AG08396 (cell line): ENCODE measurements at regions not wholly inside any gene's neighbourhood (a gene's known extent, or its start where the extent isn't known, plus 50 kb on each side); places are given as distances from the start of the nearest gene placed in this dataset.
"Not testable (repeated sequence)": the region's sequence is repeated elsewhere in the genome, so short reads cannot be mapped to it uniquely, and the experiment has no call there.

Experiments used
- DNase-seq: peaks from one replicate; pipeline ENCODE4 v3.0.0; 2012; ENCODE audit warnings: low spot score, mixed read lengths

DNA sequence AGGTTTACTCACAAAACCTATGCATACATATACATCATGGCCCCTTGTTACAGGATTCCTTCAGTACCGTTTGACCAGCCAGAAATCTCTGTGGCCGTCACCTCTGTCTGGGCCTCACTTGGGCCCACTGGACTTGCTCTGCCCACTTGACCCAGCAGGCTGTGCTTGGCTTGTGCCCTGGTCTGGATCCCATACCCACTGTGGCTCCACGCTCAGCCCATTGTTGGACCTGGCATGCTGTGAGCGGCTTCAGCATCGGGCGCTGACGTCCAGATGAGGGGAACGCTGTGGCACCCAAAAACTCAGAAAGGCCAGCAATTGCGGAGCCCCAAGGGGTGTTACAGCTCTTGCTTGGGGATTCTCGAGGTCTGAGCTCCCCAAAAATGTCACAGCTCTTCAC lies 733.6 kb downstream of the PLOD2 start:
- no peak for DNase-seq

DNA sequence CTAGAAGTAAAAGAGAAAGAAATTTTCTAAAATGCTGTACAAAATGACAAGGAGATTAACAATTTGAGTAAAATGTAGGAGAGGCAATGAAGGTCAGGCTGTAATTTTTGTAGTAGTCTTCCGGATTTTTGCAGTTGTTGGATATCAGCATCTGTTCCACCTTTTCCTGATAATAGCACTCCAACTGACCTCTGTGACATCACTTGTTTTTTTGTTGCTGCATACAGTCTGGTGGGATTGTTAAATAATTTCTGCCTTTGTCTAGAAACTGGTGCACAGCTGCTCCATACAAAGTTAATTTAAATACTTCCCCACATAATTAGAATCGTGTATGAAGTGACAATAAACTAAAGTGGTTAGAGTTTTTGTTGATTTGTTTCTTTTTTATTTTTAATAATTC lies 731.4 kb downstream of the PLOD2 start:
- no peak for DNase-seq

DNA sequence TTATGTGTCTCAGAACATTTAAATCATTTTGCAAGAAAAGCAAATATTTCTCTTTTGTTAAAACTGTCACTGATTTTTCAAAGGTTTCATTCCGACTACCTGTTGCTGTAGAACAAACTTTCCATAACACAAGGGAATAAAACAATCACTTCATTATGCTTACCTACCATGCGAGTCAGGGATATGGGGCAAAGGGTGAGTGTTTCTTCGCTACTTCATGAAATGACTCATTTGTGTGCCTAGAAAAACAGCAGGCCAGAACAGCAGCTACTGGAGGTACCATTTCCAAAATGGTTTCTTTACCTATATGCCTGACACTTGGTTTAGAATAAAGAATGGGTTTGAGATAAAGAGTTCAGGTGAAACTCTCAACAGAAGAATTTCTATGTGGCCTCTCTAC lies 712.5 kb downstream of the PLOD2 start:
- no peak for DNase-seq

DNA sequence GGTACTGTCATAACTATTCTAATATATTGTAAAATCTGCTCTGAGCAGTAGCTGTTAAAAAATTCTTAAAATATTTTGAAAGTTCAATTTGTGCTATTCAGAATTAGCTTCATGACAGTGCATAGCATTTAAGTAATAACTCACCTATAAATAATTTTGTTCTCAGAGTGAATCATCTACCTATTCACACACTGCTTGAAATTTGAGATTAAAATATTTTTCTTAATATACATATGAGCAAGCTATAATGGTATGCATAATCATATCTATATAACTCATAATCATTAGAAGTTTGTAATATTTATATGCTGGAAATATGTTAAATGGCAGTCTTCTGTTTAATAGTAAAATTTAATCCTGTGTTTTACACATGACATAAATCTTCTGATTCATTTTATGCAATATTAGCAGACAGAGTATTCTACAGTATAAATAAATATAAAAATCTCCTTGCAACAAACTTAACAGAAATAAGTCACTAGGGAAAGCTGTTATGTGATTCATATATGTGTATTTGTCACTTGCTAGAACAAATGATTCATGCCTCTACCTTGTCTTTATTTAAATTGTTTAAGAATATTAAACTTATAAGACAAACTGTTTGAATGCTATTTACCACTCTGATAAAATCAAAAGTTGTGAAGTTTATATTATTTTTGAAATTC lies 710.8 kb downstream of the PLOD2 start:
- no peak for DNase-seq

DNA sequence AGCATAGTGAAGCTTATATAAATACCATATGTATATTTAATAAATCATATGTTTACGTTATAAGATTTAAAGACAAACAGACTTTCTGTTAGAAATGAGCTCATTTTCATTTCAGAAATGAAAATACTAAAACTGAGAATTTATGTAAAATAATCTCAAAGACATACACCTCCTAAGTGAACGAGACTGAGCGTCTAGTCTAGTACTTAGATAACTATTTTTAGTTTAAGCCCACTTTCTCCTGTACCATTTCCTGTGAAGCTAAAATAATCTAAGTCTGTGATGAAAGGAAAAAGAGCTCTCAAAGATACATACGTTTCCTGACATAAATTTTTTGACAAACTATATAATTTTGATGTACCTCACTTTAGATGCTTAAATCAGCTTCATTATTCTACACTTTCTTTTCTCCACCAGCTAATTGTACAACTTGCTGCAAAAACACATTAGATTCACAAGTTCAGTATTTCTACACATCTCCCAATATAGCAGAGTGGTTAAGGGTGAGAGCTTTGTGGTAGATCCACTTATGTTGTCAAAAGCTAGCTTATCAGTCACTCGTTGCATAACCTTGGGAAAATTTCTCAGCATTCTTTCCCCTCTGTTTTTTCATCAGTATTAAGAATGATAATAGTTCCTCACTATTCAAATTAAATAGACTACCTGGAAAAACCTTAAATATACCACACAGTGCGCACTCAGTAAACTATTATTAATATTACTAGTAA lies 703.0 kb downstream of the PLOD2 start:
- DNase-seq: no peak

DNA sequence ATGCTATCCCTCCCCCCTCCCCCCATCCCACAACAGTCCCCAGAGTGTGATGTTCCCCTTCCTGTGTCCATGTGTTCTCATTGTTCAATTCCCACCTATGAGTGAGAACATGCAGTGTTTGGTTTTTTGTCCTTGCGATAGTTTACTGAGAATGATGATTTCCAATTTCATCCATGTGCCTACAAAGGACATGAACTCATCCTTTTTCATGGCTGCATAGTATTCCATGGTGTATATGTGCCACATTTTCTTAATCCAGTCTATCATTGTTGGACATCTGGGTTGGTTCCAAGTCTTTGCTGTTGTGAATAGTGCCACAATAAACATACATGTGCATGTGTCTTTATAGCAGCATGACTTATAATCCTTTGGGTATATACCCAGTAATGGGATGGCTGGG lies 701.3 kb downstream of the PLOD2 start:
- DNase-seq: not testable (repeated sequence)

DNA sequence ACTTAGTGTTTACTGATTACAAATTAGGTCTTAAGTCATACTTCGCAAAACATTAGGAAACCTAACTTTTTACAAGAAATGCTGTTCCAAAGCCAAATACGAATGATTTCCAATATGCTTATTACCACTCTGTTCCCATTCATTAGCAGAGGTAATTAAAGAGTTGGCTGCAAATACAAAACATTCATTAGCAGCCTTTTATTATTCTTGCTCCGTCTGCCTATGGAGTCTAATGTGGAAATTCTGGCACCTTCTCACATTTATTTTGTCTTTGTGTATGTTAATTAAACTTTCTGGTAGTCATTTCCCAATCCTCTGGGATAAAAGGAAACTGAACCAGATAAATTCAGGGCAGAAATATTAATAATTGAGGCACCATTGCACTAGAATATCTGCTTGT lies 689.0 kb downstream of the PLOD2 start:
- DNase-seq: no peak

DNA sequence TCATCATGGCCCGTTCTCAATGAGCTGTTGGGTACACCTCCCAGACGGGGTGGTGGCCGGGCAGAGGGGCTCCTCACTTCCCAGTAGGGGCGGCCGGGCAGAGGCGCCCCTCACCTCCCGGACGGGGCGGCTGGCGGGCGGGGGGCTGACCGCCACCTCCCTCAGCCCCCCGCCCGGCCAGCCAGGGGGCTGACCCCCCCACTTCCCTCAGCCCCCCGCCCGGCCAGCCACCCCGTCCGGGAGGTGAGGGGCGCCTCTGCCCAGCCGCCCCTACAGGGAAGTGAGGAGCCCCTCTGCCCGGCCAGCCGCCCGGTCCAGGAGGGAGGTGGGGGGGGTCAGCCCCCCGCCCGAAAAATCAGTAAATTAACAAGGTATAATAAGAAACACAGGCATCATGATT lies 678.2 kb downstream of the PLOD2 start:
- DNase-seq: not testable (repeated sequence)

DNA sequence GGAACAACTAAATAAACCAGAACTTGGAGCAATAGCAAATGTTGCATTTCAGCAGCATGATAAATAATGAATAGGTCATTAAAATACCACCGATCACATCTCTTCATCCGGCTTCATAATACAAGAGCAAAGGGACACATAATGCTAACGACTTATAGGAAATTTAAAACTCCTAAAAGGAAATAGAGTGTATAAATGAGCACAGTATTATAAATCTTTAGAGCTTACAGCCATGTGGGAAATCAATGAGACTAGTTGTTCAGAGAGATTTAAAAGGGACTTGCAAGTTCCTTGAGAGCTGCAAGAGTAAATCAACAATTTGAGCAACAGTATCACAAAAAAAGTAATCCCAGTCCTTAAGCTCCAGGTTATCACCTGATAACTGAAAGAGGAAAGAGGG lies 677.0 kb downstream of the PLOD2 start:
- DNase-seq: no peak

DNA sequence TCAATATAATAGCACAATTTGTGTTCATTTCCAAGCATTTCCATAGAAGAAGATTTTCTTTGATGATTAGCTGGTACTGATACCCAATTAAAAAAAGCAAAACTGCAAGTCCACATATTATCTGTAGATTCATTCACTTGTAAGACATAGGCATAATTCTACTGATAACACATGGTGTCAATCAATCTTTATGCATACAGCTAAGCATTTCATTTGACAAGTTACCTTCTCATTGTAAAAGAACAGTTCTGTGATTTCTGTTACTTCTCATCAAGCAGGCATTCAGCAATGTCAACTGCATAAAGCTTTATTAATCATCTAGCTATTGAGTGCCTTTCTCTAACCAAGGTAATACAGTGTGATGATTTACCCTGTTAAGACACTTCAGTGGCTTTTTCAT lies 672.0 kb downstream of the PLOD2 start:
- DNase-seq: no peak

DNA sequence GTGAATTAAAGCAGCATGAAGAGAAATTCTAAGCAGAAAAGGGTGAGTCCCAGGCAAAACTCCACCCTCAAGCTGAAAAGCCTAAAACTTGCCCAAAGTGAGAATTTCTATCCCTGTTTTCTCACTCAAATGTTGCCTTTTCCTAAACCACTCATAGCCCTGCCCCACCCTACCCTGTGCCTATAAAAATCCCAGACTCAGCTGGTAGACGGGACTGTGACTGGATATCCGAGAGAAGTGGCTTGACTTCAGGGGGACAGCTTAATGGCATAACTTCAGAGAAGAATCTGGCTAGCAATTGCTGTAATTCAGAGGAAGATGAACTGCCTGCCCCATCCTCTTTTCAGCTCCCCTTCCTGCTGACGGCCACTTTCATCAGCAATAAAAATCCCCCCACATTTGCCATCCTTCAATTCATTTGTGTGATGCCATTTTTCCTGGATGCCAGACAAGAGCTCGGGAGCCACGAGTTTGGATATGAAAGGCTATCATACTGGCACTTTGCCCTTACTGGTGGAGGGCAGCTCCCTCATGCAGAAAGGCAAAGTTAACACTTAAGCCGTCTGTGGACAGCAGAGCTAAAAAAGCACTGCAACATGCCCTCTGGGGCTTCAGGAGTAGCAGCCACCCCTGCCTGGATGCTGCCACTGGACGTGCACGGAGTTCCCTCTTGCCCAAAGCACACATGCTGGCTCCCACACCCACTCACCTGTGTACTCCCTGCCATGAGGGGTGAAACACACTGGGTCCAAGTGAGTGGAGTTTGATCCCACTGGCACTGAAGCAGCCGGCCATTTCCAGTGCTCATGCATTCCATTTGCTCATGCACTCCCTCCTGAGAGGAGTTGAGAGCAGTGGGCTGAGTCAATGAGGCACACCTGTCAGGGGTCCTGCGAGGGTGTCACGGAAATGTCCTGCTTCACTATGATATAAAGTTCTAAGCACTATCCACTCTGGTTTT lies 670.6 kb downstream of the PLOD2 start:
- no peak for DNase-seq

DNA sequence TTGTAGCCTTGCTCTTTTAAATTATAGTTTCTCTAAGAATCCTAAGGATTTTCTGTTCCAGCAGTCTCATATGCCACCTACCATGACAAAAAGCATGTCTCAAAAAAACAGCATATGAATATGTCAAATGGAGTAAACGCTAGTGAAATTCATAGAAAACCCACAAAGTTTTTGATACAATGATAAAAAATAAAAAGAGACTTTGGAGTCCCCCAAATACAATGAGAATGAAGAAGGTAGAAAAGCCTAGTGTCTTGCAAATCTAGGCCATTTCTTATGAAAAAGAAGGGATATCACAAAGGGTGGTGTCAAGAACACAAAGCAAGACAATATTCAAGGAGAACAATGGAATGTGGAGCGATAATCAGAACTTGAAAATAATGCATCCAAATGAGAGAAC lies 668.5 kb downstream of the PLOD2 start:
- DNase-seq: no peak

DNA sequence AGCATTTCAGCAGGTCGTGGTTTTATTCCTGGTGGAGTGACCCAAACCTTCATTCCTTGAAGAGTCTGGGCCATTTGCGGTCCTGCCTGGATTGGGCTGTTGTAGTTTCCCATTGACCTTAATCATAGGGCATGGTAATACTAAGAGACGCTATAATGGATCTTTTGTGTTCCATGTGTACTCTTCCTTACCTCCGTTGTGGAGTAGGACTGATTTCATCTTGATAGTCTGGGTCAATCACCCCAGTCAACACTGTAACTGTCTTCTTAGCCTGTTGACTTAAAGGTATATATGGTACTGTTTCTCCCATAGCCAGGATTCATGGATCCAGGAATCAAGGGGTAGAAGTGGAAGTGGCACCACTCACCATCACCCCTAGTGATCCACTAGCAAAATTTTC lies 643.6 kb downstream of the PLOD2 start:
- not testable (repeated sequence) for DNase-seq

DNA sequence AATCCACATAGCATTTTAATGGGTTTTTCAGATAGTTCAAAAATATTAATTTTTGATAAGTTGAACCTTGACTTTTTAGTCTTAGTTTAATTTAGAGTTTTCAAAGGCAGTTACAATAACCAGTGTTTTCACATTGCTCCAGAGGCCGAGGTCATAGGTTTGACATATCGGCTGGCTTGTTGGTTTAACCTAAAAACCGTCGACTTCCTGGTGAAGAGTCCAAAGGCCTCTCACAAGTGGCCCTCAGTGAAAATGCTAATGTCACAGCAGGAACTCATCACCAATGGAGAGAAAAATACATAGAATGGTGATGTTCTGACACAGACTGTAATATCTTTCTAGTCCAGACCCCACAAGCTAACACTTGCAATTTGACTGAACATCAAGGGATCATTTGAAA lies 642.3 kb downstream of the PLOD2 start:
- no peak for DNase-seq

DNA sequence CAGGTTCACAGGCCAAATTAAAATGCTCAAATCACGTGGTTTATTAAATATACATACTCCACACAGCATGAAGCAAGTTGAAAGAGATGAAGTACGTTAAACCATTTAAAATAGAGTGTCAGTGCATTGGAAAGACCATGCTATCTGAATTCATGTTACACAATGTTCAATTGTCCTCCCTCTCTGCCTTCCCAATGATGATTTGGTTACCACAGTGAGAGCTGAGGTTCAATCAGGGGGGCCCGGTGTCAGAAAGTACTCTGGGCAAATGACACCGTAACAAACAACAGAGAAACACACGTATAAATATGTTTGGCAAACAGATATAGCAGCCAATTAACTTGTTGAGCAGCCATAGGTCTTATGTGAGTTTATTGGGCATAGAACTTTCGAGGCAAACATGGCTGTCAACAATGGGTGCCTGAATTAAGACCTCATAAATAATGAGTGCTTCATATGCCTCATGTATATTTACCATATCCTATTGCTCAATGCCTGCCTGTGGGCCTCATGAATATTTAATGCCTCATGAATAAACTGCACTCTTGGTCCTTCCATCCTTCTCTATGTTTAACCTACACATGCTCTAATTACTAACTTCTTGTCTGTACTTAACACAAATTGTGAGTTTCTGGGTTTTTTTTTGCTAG lies 641.5 kb downstream of the PLOD2 start:
- no peak for DNase-seq

DNA sequence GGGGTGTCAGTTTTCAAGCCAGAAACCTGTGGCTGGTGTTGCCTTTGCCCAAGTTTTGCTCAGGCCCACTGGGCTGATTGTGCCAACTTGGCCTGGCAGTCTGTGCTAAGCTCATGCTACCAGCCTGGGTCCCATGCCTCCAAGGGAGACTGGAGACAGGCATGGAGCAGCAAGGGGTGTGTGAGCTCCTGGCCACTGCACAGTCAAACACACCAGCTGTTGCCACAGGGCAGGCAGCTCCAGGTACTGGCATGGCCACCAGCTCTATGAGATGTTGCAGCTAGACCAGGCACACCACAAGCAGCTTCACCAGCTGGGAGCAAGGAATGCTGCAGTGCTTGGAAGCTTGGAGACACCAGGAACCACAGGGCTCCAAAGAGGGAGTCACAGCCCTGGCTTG lies 638.8 kb downstream of the PLOD2 start:
- no peak for DNase-seq

DNA sequence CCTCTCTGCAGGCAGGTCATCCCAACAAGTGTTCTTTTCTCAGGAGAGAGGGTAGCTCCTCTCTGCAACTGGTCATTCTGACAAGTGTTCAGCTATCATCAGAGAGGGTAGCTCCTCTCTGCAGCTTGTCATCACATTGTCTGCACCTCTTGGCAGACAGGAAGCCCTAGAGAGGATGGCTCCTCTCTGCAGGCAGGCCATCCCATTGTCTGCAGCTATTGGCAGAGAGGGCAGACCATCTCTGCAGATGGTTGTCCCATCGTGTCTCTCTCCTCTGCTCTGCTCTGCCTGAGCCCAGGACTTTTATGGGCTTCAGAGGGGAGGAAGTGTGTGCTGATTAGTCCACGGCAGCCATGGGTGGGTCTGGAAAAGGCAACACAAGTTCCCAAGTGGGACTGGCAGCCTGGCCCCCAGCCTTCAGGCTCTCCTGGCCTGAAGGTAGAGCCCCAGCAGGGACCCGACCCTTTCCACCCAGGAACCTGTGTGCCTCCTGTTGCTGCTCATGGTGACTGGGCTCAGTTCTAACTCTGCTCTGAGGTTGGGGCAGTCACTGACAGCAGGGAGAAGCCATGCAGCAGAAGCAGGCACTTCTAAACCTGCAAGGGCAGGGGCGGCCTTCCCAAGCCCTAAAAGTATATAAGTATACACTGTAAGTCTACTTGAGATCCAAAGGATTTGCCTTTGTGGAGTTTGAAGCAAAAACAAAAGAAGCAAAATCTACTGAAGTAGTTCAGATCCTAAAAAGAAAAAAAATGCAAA lies 637.9 kb downstream of the PLOD2 start:
- no peak for DNase-seq

DNA sequence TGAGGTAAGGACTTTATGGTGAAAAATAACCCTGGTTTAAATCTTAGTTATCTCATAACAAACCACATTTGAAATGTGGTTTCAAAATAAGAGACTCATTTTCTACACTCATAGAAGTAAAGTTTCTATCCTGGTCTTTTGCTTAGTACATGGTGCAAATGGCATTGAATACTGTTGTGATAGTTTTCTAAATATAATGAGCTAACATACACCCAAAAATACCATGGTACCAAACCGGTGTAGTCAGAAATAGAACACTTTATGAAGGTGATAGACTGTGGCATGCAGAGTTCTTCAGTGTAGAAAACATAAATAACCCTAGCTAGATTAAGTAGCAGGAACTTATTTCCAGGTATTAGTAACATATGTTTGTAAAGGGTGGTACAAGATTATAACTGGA lies 629.4 kb downstream of the PLOD2 start:
- no peak for DNase-seq

DNA sequence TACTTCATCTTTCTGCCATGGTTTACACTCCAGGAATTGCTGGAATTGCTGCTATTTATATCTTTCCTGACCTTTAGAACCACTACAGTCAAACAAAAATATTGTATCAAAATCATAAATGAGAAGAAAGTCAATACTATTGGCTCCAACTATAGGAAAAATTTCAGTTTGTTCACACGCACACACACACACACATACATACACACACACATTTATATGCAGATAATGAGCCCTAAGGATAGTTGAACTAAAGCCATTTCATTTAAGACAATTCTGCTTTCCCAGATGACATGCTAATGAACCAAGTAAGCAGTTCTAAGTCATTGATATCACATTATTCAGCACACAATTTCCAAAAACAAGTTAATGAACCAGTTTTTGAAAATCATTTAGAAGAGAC lies 627.3 kb downstream of the PLOD2 start:
- DNase-seq: no peak

DNA sequence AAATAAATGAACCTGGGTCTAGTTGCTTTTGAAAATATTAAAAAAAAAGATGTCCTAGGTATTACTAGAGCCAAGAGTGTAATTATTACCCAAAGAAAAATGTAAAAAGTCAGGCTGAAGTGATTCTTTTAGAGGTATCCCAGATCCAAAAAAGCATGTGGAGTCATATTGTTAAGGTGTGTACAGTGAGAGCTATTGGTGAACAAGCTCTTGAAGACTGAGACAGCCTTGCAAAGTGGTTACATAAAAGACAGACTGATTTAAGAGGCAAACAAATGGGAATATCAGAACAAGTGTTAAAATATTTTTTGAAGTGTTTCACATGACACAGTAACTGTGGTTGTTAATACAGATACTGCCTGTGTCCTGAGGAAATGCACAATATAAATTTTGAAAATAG lies 624.5 kb downstream of the PLOD2 start:
- DNase-seq: no peak

DNA sequence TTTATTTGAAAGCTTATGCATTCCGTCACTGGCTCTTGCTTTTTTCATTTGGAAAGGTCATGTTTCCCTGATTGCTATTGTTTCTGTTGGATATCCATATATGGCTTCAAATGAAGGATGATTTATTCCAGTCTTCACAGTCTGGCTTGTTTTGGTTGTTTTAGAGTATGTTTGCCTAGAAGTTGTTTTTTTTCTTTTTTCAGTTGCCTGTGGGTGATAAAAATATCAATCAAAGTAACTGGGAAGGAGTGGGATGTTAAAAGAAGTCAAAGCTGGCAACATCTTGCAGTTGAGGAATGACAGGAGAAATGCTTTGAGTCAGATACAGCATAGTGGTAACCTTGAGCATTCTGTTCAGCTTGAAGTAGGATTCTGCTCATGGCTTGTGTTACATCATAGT lies 610.5 kb downstream of the PLOD2 start:
- no peak for DNase-seq

DNA sequence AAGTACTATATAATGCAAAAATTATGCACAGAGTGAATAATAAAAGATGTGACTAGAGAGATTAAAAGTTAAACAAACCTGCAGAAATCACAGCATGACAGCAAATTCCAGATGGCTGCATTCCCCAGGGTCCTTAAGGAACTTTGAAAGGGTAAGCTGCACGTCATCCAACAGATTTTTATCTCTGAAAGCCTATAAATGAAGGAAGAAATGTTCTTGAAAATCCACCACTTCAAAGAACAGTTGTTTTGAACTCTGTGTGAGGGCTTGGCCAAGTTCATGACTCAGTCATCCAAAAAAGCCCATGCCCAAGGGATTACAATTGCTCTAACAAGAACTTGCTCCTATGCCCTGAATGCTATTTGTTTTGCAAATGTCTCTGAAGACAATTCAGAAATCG lies 603.6 kb downstream of the PLOD2 start:
- DNase-seq: no peak
